ENCODE measurements at regions not wholly inside any gene's neighbourhood (a gene's known extent, or its start where the extent isn't known, plus 50 kb on each side); places are given as distances from the start of the nearest gene placed in this dataset.

- DNase-seq (ENCODE audit: low read depth), result no peak
- TF ChIP-seq CTCF (IDR thresholded peaks at IDR 0.05; ENCODE audit: control insufficient read depth, extremely low read depth, insufficient read depth), result no peak
- no peak overlapping the region for H3K4me3 ChIP-seq (ENCODE audit: low read depth, low read length)
Measured at GRCh38 chr5:129163810-129164378, 69.3 kb downstream of the ISOC1 start.

- no peak overlapping the region for H3K4me3 ChIP-seq (ENCODE audit: low read depth, low read length)
- TF ChIP-seq CTCF (IDR thresholded peaks at IDR 0.05; ENCODE audit: control insufficient read depth, extremely low read depth, insufficient read depth), result no peak
- no peak for DNase-seq (ENCODE audit: low read depth)
Measured at GRCh38 chr5:129170050-129170449, 75.5 kb downstream of the ISOC1 start.

- TF ChIP-seq CTCF (IDR thresholded peaks at IDR 0.05; ENCODE audit: control insufficient read depth, extremely low read depth, insufficient read depth), result no peak
- DNase-seq (ENCODE audit: low read depth), result no peak
- H3K4me3 ChIP-seq (ENCODE audit: low read depth, low read length), result no peak overlapping the region
Measured at GRCh38 chr5:129171194-129171944, 76.8 kb downstream of the ISOC1 start.

GRCh38 chr5:129172580-129172979, 78.0 kb downstream of the ISOC1 start:
- DNase-seq (ENCODE audit: low read depth), result no peak
- no peak overlapping the region for H3K4me3 ChIP-seq (ENCODE audit: low read depth, low read length)
- TF ChIP-seq CTCF (IDR thresholded peaks at IDR 0.05; ENCODE audit: control insufficient read depth, extremely low read depth, insufficient read depth), result peak; percentile 42; the same call in 1 of the 2 replicates

- no peak overlapping the region for H3K4me3 ChIP-seq (ENCODE audit: low read depth, low read length)
- TF ChIP-seq CTCF (IDR thresholded peaks at IDR 0.05; ENCODE audit: control insufficient read depth, extremely low read depth, insufficient read depth), result no peak
- no peak for DNase-seq (ENCODE audit: low read depth)
Measured at GRCh38 chr5:129173771-129174170, 79.2 kb downstream of the ISOC1 start.

GRCh38 chr5:129174480-129174879, 79.9 kb downstream of the ISOC1 start:
- DNase-seq (ENCODE audit: low read depth), result no peak
- no peak for TF ChIP-seq CTCF (IDR thresholded peaks at IDR 0.05; ENCODE audit: control insufficient read depth, extremely low read depth, insufficient read depth)
- H3K4me3 ChIP-seq (ENCODE audit: low read depth, low read length), result no peak overlapping the region

Data from LNCaP clone FGC (cell line).